ENCODE measurements at regions not wholly inside any gene's neighbourhood (a gene's known extent, or its start where the extent isn't known, plus 50 kb on each side); places are given as distances from the start of the nearest gene placed in this dataset.

DNA sequence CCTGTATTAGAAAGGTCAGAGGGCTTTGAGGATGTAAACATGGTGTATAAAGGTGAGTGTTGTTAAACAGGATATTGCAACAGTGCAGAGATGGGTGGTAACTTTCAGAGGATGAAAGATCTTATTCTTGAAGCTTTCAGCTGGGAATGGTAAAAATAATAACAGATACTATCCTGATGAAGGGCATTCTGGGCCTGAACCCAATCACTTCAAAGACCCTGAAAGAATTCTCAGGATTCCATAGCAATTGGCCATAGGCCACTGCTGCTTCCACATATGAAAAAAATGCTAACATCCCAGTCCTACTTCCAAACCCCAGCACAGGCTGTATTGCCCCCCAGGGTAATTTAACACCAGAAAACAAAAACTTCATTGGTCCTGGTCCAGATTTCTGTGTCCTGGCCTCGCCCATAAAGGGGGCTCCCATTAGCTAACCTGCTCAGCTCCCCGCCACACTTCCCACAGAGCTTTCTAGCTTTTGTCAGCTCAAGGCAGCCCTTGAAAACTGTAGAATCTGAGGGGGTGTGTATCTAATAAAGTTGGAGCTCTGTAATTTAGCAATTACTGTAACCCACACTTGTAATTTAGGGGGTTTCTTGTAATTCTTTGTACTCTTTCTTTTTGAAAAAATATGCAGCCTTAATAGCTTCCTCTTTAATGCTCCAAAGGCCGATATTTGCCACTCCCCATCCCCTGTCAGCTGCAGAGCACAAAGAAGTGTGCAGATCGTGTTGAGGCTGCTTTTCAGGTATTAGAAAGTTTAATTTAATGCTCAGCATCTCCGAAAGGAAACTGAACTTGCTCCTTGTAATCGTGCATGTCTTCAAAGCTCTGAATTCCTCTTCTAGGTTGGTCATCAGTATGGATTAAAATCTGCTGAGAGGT lies 371.5 kb downstream of the SEC14L1 start (continued):
- TF ChIP-seq PBX3 (CRISPR knock-in tag; IDR thresholded peaks at IDR 0.05; ENCODE audit: borderline replicate concordance) (no peak), MEIS2 (CRISPR knock-in tag; IDR thresholded peaks at IDR 0.05) (no peak), SALL1 (CRISPR knock-in tag; IDR thresholded peaks at IDR 0.05) (peak; percentile 75), ZNF746 (CRISPR knock-in tag; IDR thresholded peaks at IDR 0.05) (no peak), ATAD3A (CRISPR knock-in tag; IDR thresholded peaks at IDR 0.05) (no peak), PRPF4 (IDR thresholded peaks at IDR 0.05; ENCODE audit: low read depth, low read length, poor library complexity, severe bottlenecking) (no peak), MED13 (CRISPR knock-in tag; IDR thresholded peaks at IDR 0.05) (no peak), ADNP (CRISPR knock-in tag; IDR thresholded peaks at IDR 0.05) (no peak), RFX3 (CRISPR knock-in tag; IDR thresholded peaks at IDR 0.05) (peak; percentile 26; the same call in 1 of the 2 replicates), ZBTB3 (CRISPR knock-in tag; IDR thresholded peaks at IDR 0.05; ENCODE audit: borderline replicate concordance, low read depth) (0 out of 2 replicates have a peak, but pooled peaks have one; percentile 66), CBX1 (IDR thresholded peaks at IDR 0.05; ENCODE audit: low read depth) (no peak), ZNF234 (CRISPR knock-in tag; conservative IDR thresholded peaks at IDR 0.05) (no peak), TCF7L2 (IDR thresholded peaks at IDR 0.05; ENCODE audit: low read depth, low read length) (peak; percentile 78), UBTF (CRISPR knock-in tag; IDR thresholded peaks at IDR 0.05) (no peak), GPN1 (CRISPR knock-in tag; IDR thresholded peaks at IDR 0.05; ENCODE audit: borderline replicate concordance) (no peak), RFX1 (IDR thresholded peaks at IDR 0.05) (no peak), SAFB2 (CRISPR knock-in tag; IDR thresholded peaks at IDR 0.05; ENCODE audit: borderline replicate concordance, low read depth) (no peak), ZBTB38 (CRISPR knock-in tag; IDR thresholded peaks at IDR 0.05) (no peak)
- TF ChIP-seq, protein P1, sequence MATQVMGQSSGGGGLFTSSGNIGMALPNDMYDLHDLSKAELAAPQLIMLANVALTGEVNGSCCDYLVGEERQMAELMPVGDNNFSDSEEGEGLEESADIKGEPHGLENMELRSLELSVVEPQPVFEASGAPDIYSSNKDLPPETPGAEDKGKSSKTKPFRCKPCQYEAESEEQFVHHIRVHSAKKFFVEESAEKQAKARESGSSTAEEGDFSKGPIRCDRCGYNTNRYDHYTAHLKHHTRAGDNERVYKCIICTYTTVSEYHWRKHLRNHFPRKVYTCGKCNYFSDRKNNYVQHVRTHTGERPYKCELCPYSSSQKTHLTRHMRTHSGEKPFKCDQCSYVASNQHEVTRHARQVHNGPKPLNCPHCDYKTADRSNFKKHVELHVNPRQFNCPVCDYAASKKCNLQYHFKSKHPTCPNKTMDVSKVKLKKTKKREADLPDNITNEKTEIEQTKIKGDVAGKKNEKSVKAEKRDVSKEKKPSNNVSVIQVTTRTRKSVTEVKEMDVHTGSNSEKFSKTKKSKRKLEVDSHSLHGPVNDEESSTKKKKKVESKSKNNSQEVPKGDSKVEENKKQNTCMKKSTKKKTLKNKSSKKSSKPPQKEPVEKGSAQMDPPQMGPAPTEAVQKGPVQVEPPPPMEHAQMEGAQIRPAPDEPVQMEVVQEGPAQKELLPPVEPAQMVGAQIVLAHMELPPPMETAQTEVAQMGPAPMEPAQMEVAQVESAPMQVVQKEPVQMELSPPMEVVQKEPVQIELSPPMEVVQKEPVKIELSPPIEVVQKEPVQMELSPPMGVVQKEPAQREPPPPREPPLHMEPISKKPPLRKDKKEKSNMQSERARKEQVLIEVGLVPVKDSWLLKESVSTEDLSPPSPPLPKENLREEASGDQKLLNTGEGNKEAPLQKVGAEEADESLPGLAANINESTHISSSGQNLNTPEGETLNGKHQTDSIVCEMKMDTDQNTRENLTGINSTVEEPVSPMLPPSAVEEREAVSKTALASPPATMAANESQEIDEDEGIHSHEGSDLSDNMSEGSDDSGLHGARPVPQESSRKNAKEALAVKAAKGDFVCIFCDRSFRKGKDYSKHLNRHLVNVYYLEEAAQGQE (IDR thresholded peaks at IDR 0.05; ENCODE audit: borderline replicate concordance in 1 of 2, low read depth in 1 of 2, low read length in 2 of 2) = no peak
- TF ChIP-seq, protein P2, sequence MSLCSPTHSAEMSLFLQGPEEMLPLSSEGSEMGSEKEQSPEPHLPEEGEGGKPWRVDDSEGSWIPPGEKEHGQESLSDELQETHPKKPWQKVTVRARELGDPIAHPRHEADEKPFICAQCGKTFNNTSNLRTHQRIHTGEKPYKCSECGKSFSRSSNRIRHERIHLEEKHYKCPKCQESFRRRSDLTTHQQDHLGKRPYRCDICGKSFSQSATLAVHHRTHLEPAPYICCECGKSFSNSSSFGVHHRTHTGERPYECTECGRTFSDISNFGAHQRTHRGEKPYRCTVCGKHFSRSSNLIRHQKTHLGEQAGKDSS (CRISPR knock-in tag; IDR thresholded peaks at IDR 0.05; ENCODE audit: borderline replicate concordance, low read depth) = peak; percentile 67; the same call in 1 of the 2 replicates

Measured in HepG2 (cell line).